ENCODE measurements at regions not wholly inside any gene's neighbourhood (a gene's known extent, or its start where the extent isn't known, plus 50 kb on each side); places are given as distances from the start of the nearest gene placed in this dataset.
"Not testable (repeated sequence)": the region's sequence is repeated elsewhere in the genome, so short reads cannot be mapped to it uniquely, and the experiment has no call there.

- DNase-seq, result no peak
These were observed 302.7 kb downstream of the SFMBT2 start for GRCh38 chr10:7108141-7108540.

- no peak for DNase-seq
These were observed 303.5 kb downstream of the SFMBT2 start for GRCh38 chr10:7107285-7107684.

GRCh38 chr10:7104379-7104778, 306.5 kb downstream of the SFMBT2 start:
- not testable (repeated sequence) for DNase-seq

GRCh38 chr10:7102557-7103349, 308.1 kb downstream of the SFMBT2 start:
- DNase-seq, result no peak

GRCh38 chr10:7102084-7102483, 308.8 kb downstream of the SFMBT2 start:
- DNase-seq, result no peak

GRCh38 chr10:7101451-7101850, 309.4 kb downstream of the SFMBT2 start:
- no peak for DNase-seq

- DNase-seq, result no peak
These were observed 310.7 kb downstream of the SFMBT2 start for GRCh38 chr10:7100032-7100702.

GRCh38 chr10:7098160-7098762, 312.6 kb downstream of the SFMBT2 start:
- DNase-seq, result no peak

GRCh38 chr10:7094781-7095180, 316.1 kb downstream of the SFMBT2 start:
- no peak for DNase-seq

GRCh38 chr10:7093368-7093767, 317.5 kb downstream of the SFMBT2 start:
- no peak for DNase-seq

- no peak for DNase-seq
These were observed 318.2 kb downstream of the SFMBT2 start for GRCh38 chr10:7092603-7093002.

GRCh38 chr10:7090529-7090928, 320.3 kb downstream of the SFMBT2 start:
- no peak for DNase-seq

GRCh38 chr10:7085913-7086589, 324.8 kb downstream of the SFMBT2 start:
- no peak for DNase-seq

- no peak for DNase-seq
These were observed 325.5 kb downstream of the SFMBT2 start for GRCh38 chr10:7085147-7085912.

GRCh38 chr10:7084280-7085005, 326.4 kb downstream of the SFMBT2 start:
- DNase-seq, result no peak

GRCh38 chr10:7082967-7083366, 327.9 kb downstream of the SFMBT2 start:
- no peak for DNase-seq

- no peak for DNase-seq
These were observed 333.0 kb downstream of the SFMBT2 start for GRCh38 chr10:7077880-7078279.

- DNase-seq, result no peak
These were observed 335.0 kb downstream of the SFMBT2 start for GRCh38 chr10:7075851-7076250.

- no peak for DNase-seq
These were observed 335.7 kb downstream of the SFMBT2 start for GRCh38 chr10:7075110-7075509.

- no peak for DNase-seq
These were observed 339.4 kb downstream of the SFMBT2 start for GRCh38 chr10:7071421-7071820.

- no peak for DNase-seq
These were observed 339.9 kb downstream of the SFMBT2 start for GRCh38 chr10:7070950-7071349.

- DNase-seq, result no peak
These were observed 341.1 kb downstream of the SFMBT2 start for GRCh38 chr10:7069706-7070105.

Data from T-helper 9 cell (primary cell).